ENCODE measurements at regions not wholly inside any gene's neighbourhood (a gene's known extent, or its start where the extent isn't known, plus 50 kb on each side); places are given as distances from the start of the nearest gene placed in this dataset.

- no peak for DNase-seq
Observed at GRCh38 chr3:29072611-29073010, 208.3 kb upstream of the RBMS3 start.

- DNase-seq = no peak
Observed at GRCh38 chr3:29077356-29077755, 203.5 kb upstream of the RBMS3 start.

- no peak for DNase-seq
Observed at GRCh38 chr3:29079358-29079757, 201.5 kb upstream of the RBMS3 start.

- no peak for DNase-seq
Observed at GRCh38 chr3:29080967-29081366, 199.9 kb upstream of the RBMS3 start.

- DNase-seq = no peak
Observed at GRCh38 chr3:29083081-29083480, 197.8 kb upstream of the RBMS3 start.

- DNase-seq = no peak
Observed at GRCh38 chr3:29083676-29084075, 197.2 kb upstream of the RBMS3 start.

- no peak for DNase-seq
Observed at GRCh38 chr3:29088579-29088978, 192.3 kb upstream of the RBMS3 start.

GRCh38 chr3:29090912-29091597 lies 189.8 kb upstream of the RBMS3 start:
- no peak for DNase-seq

- no peak for DNase-seq
Observed at GRCh38 chr3:29091599-29092189, 189.2 kb upstream of the RBMS3 start.

- no peak for DNase-seq
Observed at GRCh38 chr3:29092348-29092747, 188.5 kb upstream of the RBMS3 start.

GRCh38 chr3:29099296-29099695 lies 181.6 kb upstream of the RBMS3 start:
- DNase-seq = no peak

- DNase-seq = no peak
Observed at GRCh38 chr3:29099775-29100174, 181.1 kb upstream of the RBMS3 start.

- DNase-seq = no peak
Observed at GRCh38 chr3:29100292-29100691, 180.6 kb upstream of the RBMS3 start.

GRCh38 chr3:29128001-29128400 lies 152.9 kb upstream of the RBMS3 start:
- no peak for DNase-seq

GRCh38 chr3:29137601-29138000 lies 143.3 kb upstream of the RBMS3 start:
- DNase-seq = no peak

GRCh38 chr3:29138171-29138570 lies 142.7 kb upstream of the RBMS3 start:
- no peak for DNase-seq

- no peak for DNase-seq
Observed at GRCh38 chr3:29140666-29141065, 140.2 kb upstream of the RBMS3 start.

- no peak for DNase-seq
Observed at GRCh38 chr3:29141197-29141917, 139.5 kb upstream of the RBMS3 start.

- no peak for DNase-seq
Observed at GRCh38 chr3:29141918-29142275, 139.0 kb upstream of the RBMS3 start.

- DNase-seq = peak; percentile 33
Observed at GRCh38 chr3:29143151-29143550, 137.7 kb upstream of the RBMS3 start.

- DNase-seq = peak; percentile 57
Observed at GRCh38 chr3:29144361-29144760, 136.5 kb upstream of the RBMS3 start.

- no peak for DNase-seq
Observed at GRCh38 chr3:29144807-29145206, 136.1 kb upstream of the RBMS3 start.

- no peak for DNase-seq
Observed at GRCh38 chr3:29145360-29145759, 135.5 kb upstream of the RBMS3 start.

- DNase-seq = no peak
Observed at GRCh38 chr3:29152379-29152778, 128.5 kb upstream of the RBMS3 start.

Measured in GF-D8 (cell line).